ENCODE measurements at regions not wholly inside any gene's neighbourhood (a gene's known extent, or its start where the extent isn't known, plus 50 kb on each side); places are given as distances from the start of the nearest gene placed in this dataset.

- Histone ChIP-seq H3F3A (ENCODE audit: insufficient read depth) (no peaks in the 10 kb centered on the region), H4K20me1 (ENCODE audit: low read depth, low read length) (no peaks in the 10 kb centered on the region), H3K9me2 (replicated peaks; ENCODE audit: insufficient read depth, low read length) (no peaks in the 10 kb centered on the region), H3K27me3 (ENCODE audit: low read length) (no peaks in the 10 kb centered on the region), H2AFZ (ENCODE audit: low read depth, low read length, severe bottlenecking) (no peak overlapping the region), H3K27ac (ENCODE audit: low read depth, low read length) (no peak overlapping the region), H3K9ac (ENCODE audit: low read length) (no peak overlapping the region), H3K79me2 (ENCODE audit: insufficient read depth, low read length) (no peaks in the 10 kb centered on the region), H3K9me3 (ENCODE audit: insufficient read depth, low read length) (no peaks in the 10 kb centered on the region), H3K4me2 (ENCODE audit: low read depth, low read length, poor library complexity, severe bottlenecking) (no peak overlapping the region), H3K36me3 (ENCODE audit: low read length) (no peaks in the 10 kb centered on the region), H3K4me3 (ENCODE audit: insufficient read depth, low read length, poor library complexity, severe bottlenecking) (no peak overlapping the region)
- no peak for TF ChIP-seq EZH2phosphoT487 (conservative IDR thresholded peaks at IDR 0.05; ENCODE audit: low read length)
- TF ChIP-seq CTCF (IDR thresholded peaks at IDR 0.05; ENCODE audit: insufficient read depth, low read length, poor library complexity, severe bottlenecking) = no peak
Observed at GRCh38 chr5:8580298-8580697, 711.4 kb downstream of the MTRR start.

GRCh38 chr5:8581047-8581446 is 712.1 kb downstream of the MTRR start:
- Histone ChIP-seq H3K36me3 (ENCODE audit: low read length) (no peaks in the 10 kb centered on the region), H3F3A (ENCODE audit: insufficient read depth) (no peaks in the 10 kb centered on the region), H3K27ac (ENCODE audit: low read depth, low read length) (no peak overlapping the region), H3K4me3 (ENCODE audit: insufficient read depth, low read length, poor library complexity, severe bottlenecking) (no peak overlapping the region), H3K9me2 (replicated peaks; ENCODE audit: insufficient read depth, low read length) (no peaks in the 10 kb centered on the region), H3K4me2 (ENCODE audit: low read depth, low read length, poor library complexity, severe bottlenecking) (no peak overlapping the region), H3K27me3 (ENCODE audit: low read length) (no peaks in the 10 kb centered on the region), H2AFZ (ENCODE audit: low read depth, low read length, severe bottlenecking) (no peak overlapping the region), H3K9me3 (ENCODE audit: insufficient read depth, low read length) (no peaks in the 10 kb centered on the region), H3K9ac (ENCODE audit: low read length) (no peak overlapping the region), H3K79me2 (ENCODE audit: insufficient read depth, low read length) (no peaks in the 10 kb centered on the region), H4K20me1 (ENCODE audit: low read depth, low read length) (no peaks in the 10 kb centered on the region)
- no peak for TF ChIP-seq CTCF (IDR thresholded peaks at IDR 0.05; ENCODE audit: insufficient read depth, low read length, poor library complexity, severe bottlenecking)
- TF ChIP-seq EZH2phosphoT487 (conservative IDR thresholded peaks at IDR 0.05; ENCODE audit: low read length) = no peak

GRCh38 chr5:8585230-8586018 is 716.5 kb downstream of the MTRR start:
- TF ChIP-seq CTCF (IDR thresholded peaks at IDR 0.05; ENCODE audit: insufficient read depth, low read length, poor library complexity, severe bottlenecking) (no peak), EZH2phosphoT487 (conservative IDR thresholded peaks at IDR 0.05; ENCODE audit: low read length) (no peak)
- Histone ChIP-seq H3K27me3 (ENCODE audit: low read length) (no peaks in the 10 kb centered on the region), H3K27ac (ENCODE audit: low read depth, low read length) (no peak overlapping the region), H2AFZ (ENCODE audit: low read depth, low read length, severe bottlenecking) (no peak overlapping the region), H3K4me2 (ENCODE audit: low read depth, low read length, poor library complexity, severe bottlenecking) (no peak overlapping the region), H3K9ac (ENCODE audit: low read length) (no peak overlapping the region), H4K20me1 (ENCODE audit: low read depth, low read length) (no peaks in the 10 kb centered on the region), H3K36me3 (ENCODE audit: low read length) (no peaks in the 10 kb centered on the region), H3F3A (ENCODE audit: insufficient read depth) (no peaks in the 10 kb centered on the region), H3K9me3 (ENCODE audit: insufficient read depth, low read length) (no peaks in the 10 kb centered on the region), H3K9me2 (replicated peaks; ENCODE audit: insufficient read depth, low read length) (no peaks in the 10 kb centered on the region), H3K79me2 (ENCODE audit: insufficient read depth, low read length) (no peaks in the 10 kb centered on the region), H3K4me3 (ENCODE audit: insufficient read depth, low read length, poor library complexity, severe bottlenecking) (no peak overlapping the region)
